OCI-LY1 (cell line): ENCODE measurements at regions not wholly inside any gene's neighbourhood (a gene's known extent, or its start where the extent isn't known, plus 50 kb on each side); places are given as distances from the start of the nearest gene placed in this dataset.
"Not testable (repeated sequence)": the region's sequence is repeated elsewhere in the genome, so short reads cannot be mapped to it uniquely, and the experiment has no call there.

ENCODE experiments used
- CTCF ChIP-seq: fragments of 200-600 bp; sonication (generic), shearing (Covaris generic); IDR thresholded peaks from 2 replicates; pipeline ENCODE4 v1.5.1; 2017; ENCODE audit warnings: mild to moderate bottlenecking, antibody characterized with exemption, low read length, moderate library complexity, mixed read lengths
- EZH2 ChIP-seq: fragments of 200-600 bp; sonication (generic), shearing (Covaris generic); IDR thresholded peaks from 2 replicates; pipeline ENCODE4 v1.8.0; 2017; ENCODE audit warnings: borderline replicate concordance, mixed run types, mild to moderate bottlenecking, antibody characterized with exemption, low read length, moderate library complexity, mixed read lengths

- not testable (repeated sequence) for TF ChIP-seq CTCF, EZH2
These were observed 1220.5 kb downstream of the FLRT2 start for GRCh38 chr14:86750488-86750887.
